HepG2 (cell line): ENCODE measurements at regions not wholly inside any gene's neighbourhood (a gene's known extent, or its start where the extent isn't known, plus 50 kb on each side); places are given as distances from the start of the nearest gene placed in this dataset.

Source experiments
- GABPA ChIP-seq, 2 experiments: IDR thresholded peaks; 2 replicates each; pipeline ENCODE4 v1.6.1; 2011 to 2016; ENCODE audit warnings: low read depth in 2 of 2, low read length in 1 of 2, missing biosample characterization in 1 of 2, missing genetic modification characterization in 1 of 2
- NR2F6 ChIP-seq, 2 experiments: IDR thresholded peaks; 2 replicates each; pipeline ENCODE4 v1.6.1; 2016; ENCODE audit warnings: antibody characterized with exemption in 1 of 2, mild to moderate bottlenecking in 1 of 2
- SNRNP70 ChIP-seq: fragments of 200-400 bp; formaldehyde crosslinking; IDR thresholded peaks from 2 replicates; pipeline ENCODE4 v1.6.1; 2017; ENCODE audit warnings: mild to moderate bottlenecking, low read depth, low read length, moderate library complexity
- SRSF9 ChIP-seq: fragments of 200-400 bp; formaldehyde crosslinking; IDR thresholded peaks from 2 replicates; pipeline ENCODE4 v1.6.1; 2018; ENCODE audit warnings: borderline replicate concordance, mild to moderate bottlenecking, low read depth, low read length; ENCODE audit not compliant: insufficient read depth, poor library complexity, severe bottlenecking
- SUZ12 ChIP-seq: fragments of 150-350 bp; IDR thresholded peaks from 2 replicates; pipeline ENCODE4 v1.6.1; 2014; ENCODE audit warnings: low read depth, low read length
- ZBTB8A ChIP-seq: sonication (generic); formaldehyde crosslinking; IDR thresholded peaks from 2 replicates; pipeline ENCODE4 v1.4.0; 2020; ENCODE audit warnings: mild to moderate bottlenecking, low read depth, missing genetic modification reagents, borderline replicate concordance
- ZNF225 ChIP-seq: sonication (generic); formaldehyde crosslinking; IDR thresholded peaks from 2 replicates; pipeline ENCODE4 v1.4.0; 2020; ENCODE audit warnings: mild to moderate bottlenecking, missing genetic modification reagents
- ZNF329 ChIP-seq: sonication (generic); formaldehyde crosslinking; IDR thresholded peaks from 2 replicates; pipeline ENCODE4 v1.9.0; 2021; ENCODE audit warnings: low read depth, mild to moderate bottlenecking, missing genetic modification reagents
- ZNF333 ChIP-seq: sonication (generic); formaldehyde crosslinking; IDR thresholded peaks from 2 replicates; pipeline ENCODE4 v1.4.0; 2020; ENCODE audit warnings: mild to moderate bottlenecking, missing genetic modification reagents, borderline replicate concordance
- TF ChIP-seq, protein P1 (sequence below): sonication (generic); formaldehyde crosslinking; IDR thresholded peaks from 2 replicates; pipeline ENCODE4 v1.5.0; 2020; ENCODE audit warnings: mild to moderate bottlenecking, missing genetic modification reagents, moderate library complexity
- TF ChIP-seq, protein P2 (sequence below): sonication (generic); formaldehyde crosslinking; conservative IDR thresholded peaks from 2 replicates; pipeline ENCODE4 v1.4.0; 2020; ENCODE audit warnings: missing genetic modification reagents
- TF ChIP-seq, protein P3 (sequence below): sonication (generic); formaldehyde crosslinking; IDR thresholded peaks from 2 replicates; pipeline ENCODE4 v1.9.0; 2022; ENCODE audit warnings: missing genetic modification reagents, mild to moderate bottlenecking, borderline replicate concordance

DNA sequence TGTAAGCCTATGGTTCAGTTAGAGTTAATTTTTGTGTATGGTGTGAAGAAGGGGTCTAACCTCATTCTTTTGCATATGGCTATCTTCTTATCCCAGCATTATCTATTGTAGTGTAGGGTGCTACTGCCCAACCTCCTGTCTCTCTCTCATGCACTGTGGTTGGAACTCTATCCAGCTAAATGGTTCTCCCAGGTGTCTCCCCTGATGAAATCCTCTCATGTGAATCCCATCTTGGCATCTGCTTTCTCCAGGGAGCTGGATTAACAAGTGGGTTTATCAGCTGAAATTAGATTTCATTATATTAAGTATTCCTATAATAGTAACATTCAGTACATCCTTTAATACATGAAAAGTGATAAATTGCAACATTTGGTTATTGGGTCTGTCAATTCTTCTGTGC is 224.7 kb upstream of the SFRP2 start:
- TF ChIP-seq SNRNP70: no peak
- TF ChIP-seq, protein P1, sequence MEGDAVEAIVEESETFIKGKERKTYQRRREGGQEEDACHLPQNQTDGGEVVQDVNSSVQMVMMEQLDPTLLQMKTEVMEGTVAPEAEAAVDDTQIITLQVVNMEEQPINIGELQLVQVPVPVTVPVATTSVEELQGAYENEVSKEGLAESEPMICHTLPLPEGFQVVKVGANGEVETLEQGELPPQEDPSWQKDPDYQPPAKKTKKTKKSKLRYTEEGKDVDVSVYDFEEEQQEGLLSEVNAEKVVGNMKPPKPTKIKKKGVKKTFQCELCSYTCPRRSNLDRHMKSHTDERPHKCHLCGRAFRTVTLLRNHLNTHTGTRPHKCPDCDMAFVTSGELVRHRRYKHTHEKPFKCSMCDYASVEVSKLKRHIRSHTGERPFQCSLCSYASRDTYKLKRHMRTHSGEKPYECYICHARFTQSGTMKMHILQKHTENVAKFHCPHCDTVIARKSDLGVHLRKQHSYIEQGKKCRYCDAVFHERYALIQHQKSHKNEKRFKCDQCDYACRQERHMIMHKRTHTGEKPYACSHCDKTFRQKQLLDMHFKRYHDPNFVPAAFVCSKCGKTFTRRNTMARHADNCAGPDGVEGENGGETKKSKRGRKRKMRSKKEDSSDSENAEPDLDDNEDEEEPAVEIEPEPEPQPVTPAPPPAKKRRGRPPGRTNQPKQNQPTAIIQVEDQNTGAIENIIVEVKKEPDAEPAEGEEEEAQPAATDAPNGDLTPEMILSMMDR (CRISPR knock-in tag): no peak
- TF ChIP-seq, protein P2, sequence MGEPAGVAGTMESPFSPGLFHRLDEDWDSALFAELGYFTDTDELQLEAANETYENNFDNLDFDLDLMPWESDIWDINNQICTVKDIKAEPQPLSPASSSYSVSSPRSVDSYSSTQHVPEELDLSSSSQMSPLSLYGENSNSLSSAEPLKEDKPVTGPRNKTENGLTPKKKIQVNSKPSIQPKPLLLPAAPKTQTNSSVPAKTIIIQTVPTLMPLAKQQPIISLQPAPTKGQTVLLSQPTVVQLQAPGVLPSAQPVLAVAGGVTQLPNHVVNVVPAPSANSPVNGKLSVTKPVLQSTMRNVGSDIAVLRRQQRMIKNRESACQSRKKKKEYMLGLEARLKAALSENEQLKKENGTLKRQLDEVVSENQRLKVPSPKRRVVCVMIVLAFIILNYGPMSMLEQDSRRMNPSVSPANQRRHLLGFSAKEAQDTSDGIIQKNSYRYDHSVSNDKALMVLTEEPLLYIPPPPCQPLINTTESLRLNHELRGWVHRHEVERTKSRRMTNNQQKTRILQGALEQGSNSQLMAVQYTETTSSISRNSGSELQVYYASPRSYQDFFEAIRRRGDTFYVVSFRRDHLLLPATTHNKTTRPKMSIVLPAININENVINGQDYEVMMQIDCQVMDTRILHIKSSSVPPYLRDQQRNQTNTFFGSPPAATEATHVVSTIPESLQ (CRISPR knock-in tag): no peak
- TF ChIP-seq SRSF9: no peak
- TF ChIP-seq GABPA (IDR thresholded peaks at IDR 0.05; ENCODE audit: low read depth, low read length): no peak
- no peak for TF ChIP-seq GABPA (CRISPR knock-in tag; IDR thresholded peaks at IDR 0.05; ENCODE audit: low read depth)
- TF ChIP-seq, protein P3, sequence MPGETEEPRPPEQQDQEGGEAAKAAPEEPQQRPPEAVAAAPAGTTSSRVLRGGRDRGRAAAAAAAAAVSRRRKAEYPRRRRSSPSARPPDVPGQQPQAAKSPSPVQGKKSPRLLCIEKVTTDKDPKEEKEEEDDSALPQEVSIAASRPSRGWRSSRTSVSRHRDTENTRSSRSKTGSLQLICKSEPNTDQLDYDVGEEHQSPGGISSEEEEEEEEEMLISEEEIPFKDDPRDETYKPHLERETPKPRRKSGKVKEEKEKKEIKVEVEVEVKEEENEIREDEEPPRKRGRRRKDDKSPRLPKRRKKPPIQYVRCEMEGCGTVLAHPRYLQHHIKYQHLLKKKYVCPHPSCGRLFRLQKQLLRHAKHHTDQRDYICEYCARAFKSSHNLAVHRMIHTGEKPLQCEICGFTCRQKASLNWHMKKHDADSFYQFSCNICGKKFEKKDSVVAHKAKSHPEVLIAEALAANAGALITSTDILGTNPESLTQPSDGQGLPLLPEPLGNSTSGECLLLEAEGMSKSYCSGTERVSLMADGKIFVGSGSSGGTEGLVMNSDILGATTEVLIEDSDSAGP: no peak
- TF ChIP-seq NR2F6 (IDR thresholded peaks at IDR 0.05): no peak
- TF ChIP-seq NR2F6 (CRISPR knock-in tag; IDR thresholded peaks at IDR 0.05): no peak
- TF ChIP-seq SUZ12: no peak
- no peak for TF ChIP-seq ZNF333 (CRISPR knock-in tag)
- TF ChIP-seq ZNF329: no peak
- no peak for TF ChIP-seq ZNF225 (CRISPR knock-in tag)
- TF ChIP-seq ZBTB8A (CRISPR knock-in tag): no peak
